Adrenal gland (tissue), 5 donors: ENCODE measurements at regions not wholly inside any gene's neighbourhood (a gene's known extent, or its start where the extent isn't known, plus 50 kb on each side); places are given as distances from the start of the nearest gene placed in this dataset.

Experiments
- POLR2A ChIP-seq, 2 donors: fragments of 450-650 bp; IDR thresholded peaks; one replicate each; pipeline ENCODE4 v1.6.1; 2017; ENCODE audit warnings: antibody characterized with exemption in 2 of 2, mild to moderate bottlenecking in 2 of 2, moderate library complexity in 1 of 2
- TF ChIP-seq, protein P1 (sequence below), 6 experiments: fragments of 450-650 bp in 4 of 6; fragments of 200-600 bp in 2 of 6; sonication (generic) in 1 of 6; IDR thresholded peaks; 1 replicate in 5 of 6; 2 replicates in 1 of 6; pipeline versions ENCODE4 v1.5.1 to v1.8.0; 2016 to 2021; ENCODE audit warnings: antibody characterized with exemption in 6 of 6, mild to moderate bottlenecking in 2 of 6, moderate library complexity in 1 of 6
- donor health status: DM: no; HTN: no; CAD: no.

- TF ChIP-seq, protein P1, sequence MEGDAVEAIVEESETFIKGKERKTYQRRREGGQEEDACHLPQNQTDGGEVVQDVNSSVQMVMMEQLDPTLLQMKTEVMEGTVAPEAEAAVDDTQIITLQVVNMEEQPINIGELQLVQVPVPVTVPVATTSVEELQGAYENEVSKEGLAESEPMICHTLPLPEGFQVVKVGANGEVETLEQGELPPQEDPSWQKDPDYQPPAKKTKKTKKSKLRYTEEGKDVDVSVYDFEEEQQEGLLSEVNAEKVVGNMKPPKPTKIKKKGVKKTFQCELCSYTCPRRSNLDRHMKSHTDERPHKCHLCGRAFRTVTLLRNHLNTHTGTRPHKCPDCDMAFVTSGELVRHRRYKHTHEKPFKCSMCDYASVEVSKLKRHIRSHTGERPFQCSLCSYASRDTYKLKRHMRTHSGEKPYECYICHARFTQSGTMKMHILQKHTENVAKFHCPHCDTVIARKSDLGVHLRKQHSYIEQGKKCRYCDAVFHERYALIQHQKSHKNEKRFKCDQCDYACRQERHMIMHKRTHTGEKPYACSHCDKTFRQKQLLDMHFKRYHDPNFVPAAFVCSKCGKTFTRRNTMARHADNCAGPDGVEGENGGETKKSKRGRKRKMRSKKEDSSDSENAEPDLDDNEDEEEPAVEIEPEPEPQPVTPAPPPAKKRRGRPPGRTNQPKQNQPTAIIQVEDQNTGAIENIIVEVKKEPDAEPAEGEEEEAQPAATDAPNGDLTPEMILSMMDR (IDR thresholded peaks at IDR 0.05): no peak
- no peak for TF ChIP-seq POLR2A (IDR thresholded peaks at IDR 0.05)
Observed at GRCh38 chr1:103197216-103197615, 88.9 kb upstream of the COL11A1 start.
